ENCODE measurements at regions not wholly inside any gene's neighbourhood (a gene's known extent, or its start where the extent isn't known, plus 50 kb on each side); places are given as distances from the start of the nearest gene placed in this dataset.

- TF ChIP-seq JUNB (CRISPR knock-in tag; conservative IDR thresholded peaks at IDR 0.05) (no peak), TFE3 (CRISPR knock-in tag; IDR thresholded peaks at IDR 0.05) (no peak), EZH2 (IDR thresholded peaks at IDR 0.05; ENCODE audit: borderline replicate concordance, low read depth, low read length) (no peak), NBN (IDR thresholded peaks at IDR 0.05; ENCODE audit: low read depth) (no peak), TCF7L2 (IDR thresholded peaks at IDR 0.05; ENCODE audit: low read depth, low read length) (no peak), ZBTB49 (CRISPR knock-in tag; IDR thresholded peaks at IDR 0.05; ENCODE audit: borderline replicate concordance) (no peak), MAFG (tag; conservative IDR thresholded peaks at IDR 0.05) (no peak), YY1 (IDR thresholded peaks at IDR 0.05; ENCODE audit: borderline replicate concordance in 1 of 3, control insufficient read depth in 1 of 3, extremely low read depth in 1 of 3, insufficient read depth in 3 of 3, insufficient read length in 1 of 3, insufficient replicate concordance in 2 of 3, low read depth in 1 of 3, low read length in 2 of 3) (no peak), PKNOX1 (IDR thresholded peaks at IDR 0.05) (no peak), RBBP5 (IDR thresholded peaks at IDR 0.05; ENCODE audit: borderline replicate concordance, insufficient read depth, low read length, poor library complexity, severe bottlenecking) (no peak), ARID3A (IDR thresholded peaks at IDR 0.05; ENCODE audit: borderline replicate concordance, low read depth, low read length) (no peak), CTCF (IDR thresholded peaks at IDR 0.05 in 2 of 3, conservative IDR thresholded peaks at IDR 0.05 in 1 of 3; ENCODE audit: insufficient read depth in 2 of 3, low read depth in 1 of 3, low read length in 3 of 3) (no peak), MCM5 (IDR thresholded peaks at IDR 0.05; ENCODE audit: low read depth) (no peak), CHD2 (IDR thresholded peaks at IDR 0.05; ENCODE audit: low read depth, low read length) (no peak)
These were observed 547.9 kb downstream of the FGF9 start for GRCh38 chr13:22218797-22219196.
